HG03196 (cell line): ENCODE measurements at regions not wholly inside any gene's neighbourhood (a gene's known extent, or its start where the extent isn't known, plus 50 kb on each side); places are given as distances from the start of the nearest gene placed in this dataset.
A peak's percentile ranks its signal among the peaks of the same experiment; 100 is the strongest.

Experiments
- ATAC-seq: cut with Tn5 transposase; IDR thresholded peaks from one replicate; pipeline ENCODE4 v1.9.1; 2021; ENCODE audit not compliant: unreplicated experiment

DNA sequence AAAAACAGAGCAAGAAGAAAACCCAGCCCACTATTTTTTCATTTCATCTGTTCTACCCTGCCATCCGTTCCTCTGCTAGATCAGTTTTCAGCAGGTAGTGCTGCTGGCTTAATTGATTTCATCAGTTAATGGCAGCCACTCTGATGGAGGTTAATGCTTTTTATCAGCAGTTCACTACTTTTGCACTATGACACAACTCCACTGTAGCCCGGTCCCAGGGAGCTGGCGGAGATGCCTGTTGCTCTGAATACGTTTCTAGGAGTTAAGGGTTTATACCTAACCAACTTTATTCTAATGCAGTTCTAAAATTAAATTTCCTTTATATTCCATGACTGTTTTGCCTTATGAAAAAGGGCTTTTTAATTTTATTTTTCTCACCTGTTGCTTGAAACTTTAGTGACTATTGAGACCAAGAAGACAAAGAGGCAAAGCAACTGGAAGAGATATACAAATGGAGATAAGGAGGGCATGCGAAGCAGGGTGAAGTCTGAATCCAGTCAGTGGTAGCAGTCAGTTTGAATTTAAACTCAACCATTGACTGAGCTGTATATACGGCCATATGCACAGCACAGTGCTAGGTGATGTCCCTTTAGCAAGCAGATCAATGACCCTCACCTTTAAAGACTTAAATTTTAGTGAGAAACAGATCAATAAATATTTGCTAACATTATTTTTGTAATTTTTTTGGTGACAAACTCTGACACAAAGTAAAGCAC lies 477.9 kb downstream of the LMO4 start:
- no peak for ATAC-seq

DNA sequence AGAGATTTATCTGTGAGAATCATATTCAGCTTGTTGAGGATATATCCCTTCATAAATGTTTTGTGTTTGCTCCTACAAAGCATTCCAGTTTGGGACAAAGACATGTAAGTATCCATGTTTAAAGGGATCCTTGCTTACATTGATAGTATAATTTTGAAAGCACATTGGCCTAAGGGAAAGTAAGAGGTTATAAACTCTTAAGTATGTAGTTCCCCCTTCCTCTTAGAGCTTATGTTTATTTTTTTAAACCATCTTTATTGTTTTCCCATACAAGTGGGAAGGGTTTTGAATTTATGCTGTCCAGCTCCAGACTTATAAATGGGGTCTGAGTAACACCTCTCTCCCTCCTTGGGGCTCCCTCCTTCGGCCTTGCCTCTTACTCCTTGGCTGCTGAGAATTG lies 481.5 kb downstream of the LMO4 start:
- no peak for ATAC-seq

DNA sequence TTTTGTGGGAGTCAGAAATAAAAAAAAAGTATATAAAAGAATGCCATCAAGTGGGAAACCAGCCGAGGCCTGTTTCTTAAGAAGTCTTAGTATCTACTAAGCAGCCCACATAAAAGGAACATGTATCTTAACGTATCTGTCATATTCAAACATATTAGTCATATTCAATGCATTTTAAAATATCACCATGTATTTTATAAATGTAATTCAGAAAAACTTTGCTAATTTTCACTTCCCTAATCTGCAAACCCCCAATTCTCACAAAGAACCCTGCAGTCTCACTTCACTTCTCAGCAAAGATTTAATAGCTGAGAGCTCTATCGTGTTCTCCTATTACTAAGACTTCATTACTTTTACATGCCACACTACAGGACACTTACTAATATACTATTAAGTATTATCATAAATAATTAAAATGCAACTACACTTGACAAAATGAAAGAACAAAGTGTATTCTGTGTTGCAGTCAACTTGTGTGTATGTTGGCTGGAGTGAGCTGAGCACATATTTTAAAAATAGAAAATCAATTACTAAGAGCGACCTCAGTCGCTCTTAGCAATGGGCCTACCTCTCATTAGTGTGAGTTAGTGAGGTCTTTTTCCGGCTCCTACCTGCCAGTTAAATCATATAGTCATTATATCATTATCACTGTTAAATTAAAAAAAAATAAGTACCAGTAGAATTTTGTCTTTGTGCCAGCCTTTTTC lies 484.3 kb downstream of the LMO4 start:
- ATAC-seq: peak; percentile 76

DNA sequence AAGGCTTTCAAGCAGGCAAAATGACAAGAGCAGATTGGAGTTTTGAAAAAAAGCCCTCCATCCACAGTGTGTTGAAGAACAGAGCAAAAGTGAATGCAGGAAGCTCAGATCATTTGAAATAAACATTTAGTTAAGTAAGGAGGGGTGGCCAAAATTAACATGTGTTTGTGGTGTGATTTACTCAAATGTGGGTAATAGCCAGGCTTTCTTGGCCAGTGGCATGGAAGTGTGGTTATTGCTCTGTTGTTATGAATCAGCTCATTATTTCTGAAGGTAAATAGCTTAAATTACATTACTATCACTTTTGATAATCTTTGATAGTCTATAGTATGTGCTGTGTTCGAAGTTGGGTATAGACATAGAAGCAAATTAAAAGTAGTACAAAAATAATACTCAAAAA lies 485.9 kb downstream of the LMO4 start:
- ATAC-seq: no peak

DNA sequence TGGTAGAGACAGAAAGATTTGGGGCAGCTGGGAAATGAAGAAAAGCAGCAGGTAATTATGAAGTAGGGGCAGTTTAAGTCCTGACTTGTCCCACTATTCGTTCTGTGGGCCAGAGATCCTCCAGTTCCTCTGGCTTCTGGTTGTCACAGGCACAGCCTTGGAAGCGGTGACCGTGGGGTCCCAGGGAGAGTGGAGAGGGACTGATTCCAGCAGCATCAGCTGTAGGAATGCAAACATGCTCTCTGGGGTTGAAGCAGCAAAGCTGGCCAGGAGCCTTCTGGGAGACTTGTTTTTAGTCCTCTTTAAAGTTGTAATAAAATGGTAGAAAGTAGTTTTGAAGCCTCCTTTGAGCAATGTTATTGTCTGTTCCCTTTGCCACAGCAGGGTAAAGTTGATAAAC lies 488.0 kb downstream of the LMO4 start:
- no peak for ATAC-seq

DNA sequence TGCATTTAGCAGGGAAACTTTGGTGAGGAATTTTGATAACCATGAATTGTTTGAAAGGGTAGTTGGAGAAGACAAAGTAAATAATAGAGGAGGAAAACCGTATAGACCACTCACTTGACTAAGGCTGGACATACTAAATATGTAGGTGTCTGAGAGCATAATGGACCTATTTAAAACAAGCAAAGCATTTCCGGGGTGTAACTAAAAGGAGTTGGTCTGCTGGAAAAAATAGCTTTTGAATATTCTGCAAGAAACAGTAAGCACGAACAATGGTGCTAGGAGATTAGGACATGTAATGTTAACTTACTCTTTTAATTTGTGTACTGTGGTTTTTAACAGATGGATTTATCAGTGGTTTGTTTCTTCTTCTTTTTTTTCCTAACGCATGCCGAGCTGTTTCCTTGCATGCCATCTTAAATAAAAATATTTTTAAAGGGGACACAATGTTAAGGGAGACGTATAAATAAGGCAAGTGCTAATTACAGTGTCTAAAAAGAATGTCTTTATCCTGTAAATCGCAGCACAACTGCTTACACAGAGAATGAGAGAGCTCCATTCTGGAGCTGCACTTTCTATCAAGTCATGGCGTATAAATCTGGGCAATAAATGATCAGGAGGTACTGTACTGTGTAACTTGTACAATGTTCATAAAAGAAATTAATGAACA lies 492.1 kb downstream of the LMO4 start:
- ATAC-seq: no peak

DNA sequence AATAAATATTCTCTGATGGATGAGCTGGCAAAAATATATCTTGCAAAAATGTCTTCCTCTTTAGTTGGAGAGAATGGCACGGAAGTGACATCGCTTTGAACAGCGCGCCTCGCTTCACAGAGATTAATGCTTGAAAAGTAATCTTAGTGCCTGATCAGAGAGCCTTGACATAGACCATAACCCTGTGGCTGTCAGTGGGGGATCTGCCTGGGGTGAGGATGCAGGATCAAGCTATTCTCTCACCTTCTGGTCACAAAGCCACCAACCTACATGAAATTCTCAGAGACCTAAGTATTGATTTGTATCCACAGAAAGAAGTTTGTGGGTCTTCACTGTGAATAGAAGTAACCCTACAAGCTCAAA lies 492.6 kb downstream of the LMO4 start:
- no peak for ATAC-seq

DNA sequence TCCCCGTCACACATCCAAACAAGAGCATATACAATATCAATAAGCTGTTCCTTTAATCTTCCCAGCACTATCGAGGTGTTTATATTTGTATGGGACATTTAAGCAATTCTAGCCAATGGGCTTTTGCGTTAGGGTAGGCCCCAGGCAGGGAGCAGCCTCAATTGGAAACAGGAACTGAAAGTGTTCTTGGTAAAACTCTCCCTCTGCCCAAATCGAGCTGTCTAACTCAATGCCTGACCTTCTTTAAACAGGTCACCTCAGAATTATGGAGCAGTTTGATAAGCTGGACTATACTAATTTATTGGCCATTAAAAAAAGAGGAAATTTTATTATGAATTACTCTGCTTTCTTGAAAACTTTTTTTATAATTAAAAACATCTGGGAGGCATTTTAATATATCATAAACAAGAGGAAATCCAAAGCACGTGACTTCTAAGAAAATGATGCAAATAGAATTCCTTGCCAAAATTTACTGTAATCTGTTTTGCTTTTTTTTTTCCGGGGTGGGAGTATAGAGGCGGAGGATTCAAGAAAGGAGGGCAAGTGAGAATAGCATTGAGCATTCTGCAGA lies 498.1 kb downstream of the LMO4 start:
- ATAC-seq: peak; percentile 79

DNA sequence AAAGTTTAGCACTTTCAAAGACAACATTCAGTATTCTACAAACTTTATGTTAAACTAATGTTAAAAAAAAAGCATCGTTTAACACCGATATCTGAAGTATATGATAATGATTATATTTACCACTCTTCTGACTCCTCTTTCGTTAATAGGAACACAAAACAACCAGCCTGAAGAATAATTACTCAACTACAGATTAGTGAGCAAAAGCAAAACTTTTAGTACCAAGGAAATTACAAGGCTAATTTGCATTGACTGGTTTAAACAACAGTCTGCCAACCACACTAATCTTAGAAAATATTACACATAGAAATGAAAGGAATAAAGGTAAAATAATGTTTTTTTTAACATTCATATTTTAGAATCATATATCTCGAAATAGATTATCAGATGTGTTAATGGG lies 500.7 kb downstream of the LMO4 start:
- ATAC-seq: peak; percentile 71

DNA sequence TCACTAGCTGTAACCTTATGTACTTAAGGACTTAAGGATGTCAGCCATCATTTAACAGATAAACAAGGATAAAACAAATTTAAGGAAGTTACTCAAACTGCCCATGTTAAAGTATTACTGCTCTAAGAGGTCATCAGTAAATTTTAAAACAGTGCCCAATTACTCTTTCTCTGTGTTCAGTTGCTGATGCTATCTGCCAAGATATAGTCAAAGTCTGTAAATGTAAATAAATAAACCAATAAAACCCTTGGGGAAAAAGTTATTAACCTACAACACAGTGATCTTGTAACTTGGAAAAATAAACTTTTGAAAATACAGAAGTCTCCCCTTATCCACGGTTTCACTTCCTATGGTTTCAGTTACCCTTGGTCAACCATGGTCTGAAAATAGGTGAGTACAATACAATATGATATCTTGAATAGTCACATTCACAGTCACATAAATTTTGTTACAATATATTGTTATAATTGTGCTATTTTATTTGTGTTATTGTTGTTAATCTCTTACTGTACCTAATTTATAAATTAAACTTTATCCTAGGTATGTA lies 501.8 kb downstream of the LMO4 start:
- no peak for ATAC-seq

DNA sequence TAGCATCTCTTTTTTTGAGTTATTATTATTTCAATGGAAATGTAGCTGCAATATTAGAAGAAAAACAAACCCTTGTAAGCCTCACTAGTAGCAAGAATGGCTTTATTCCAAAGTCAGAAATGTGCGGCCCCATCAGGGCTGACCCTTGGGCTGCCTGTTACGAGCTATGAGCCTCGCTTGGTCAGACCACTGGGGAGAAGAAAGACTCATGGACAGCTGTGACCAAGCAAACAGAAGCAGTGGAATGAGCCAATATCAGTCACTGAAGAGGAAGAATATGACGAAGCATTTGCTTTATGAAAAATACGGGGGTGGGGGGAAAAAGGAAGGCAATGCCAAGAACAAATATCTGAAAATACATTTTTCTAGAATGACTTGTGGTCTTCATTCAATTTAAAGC lies 504.5 kb downstream of the LMO4 start:
- ATAC-seq: no peak

DNA sequence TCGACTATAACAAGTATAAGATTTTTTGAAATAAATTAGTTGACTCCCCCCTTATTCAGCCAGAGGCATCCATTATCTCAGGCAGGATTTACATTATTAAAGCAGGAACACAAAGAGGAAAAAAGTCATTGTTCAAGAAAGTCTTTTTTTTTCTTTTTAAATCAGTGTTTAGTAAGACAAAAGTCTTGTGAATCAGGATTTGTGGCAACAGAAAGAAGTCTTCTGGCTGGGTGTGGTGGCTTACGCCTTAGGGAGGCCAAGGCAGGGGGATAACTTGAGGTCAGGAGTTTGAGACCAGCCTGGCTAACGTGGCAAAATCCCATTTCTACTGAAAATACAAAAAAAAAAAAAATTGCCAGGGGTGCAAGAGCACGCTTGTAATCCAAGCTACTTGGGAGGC lies 505.5 kb downstream of the LMO4 start:
- ATAC-seq: no peak

DNA sequence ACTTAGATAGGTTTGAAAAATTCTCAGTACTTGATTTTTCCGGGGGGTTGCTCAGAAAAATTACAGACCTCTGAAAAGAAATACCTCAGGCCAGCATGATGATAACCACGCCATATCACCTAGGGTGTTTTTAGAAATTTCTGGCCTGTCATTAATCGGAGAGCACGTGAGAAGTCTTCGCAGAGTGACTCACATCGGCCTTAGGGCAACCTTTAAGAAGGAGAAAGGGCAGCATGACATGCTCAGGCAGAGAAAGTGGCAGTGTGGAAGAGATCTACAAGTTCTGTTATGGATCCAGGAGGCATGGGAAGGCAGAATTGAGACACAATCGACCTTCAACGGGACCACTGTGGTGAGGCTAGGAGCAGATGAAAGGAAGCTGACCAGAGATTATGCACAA lies 506.3 kb downstream of the LMO4 start:
- ATAC-seq: no peak

DNA sequence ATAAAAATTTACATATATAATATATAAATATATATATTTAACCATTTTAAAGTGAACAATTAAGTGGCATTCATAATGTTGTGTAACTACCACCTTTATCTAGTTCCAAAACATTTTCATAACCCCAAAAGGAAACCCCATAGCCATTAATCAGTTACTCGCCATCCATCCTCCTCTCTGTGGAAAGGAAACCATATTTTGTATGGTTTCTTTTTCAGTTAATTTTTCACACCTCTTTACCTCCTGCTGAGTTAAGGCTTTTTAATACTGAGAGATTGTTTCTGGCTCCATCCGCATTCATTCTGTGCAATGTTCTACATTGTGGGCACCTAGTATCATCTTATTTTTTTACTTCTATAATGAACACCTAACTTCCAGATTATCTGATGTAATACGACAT lies 512.1 kb downstream of the LMO4 start:
- ATAC-seq: peak; percentile 96

DNA sequence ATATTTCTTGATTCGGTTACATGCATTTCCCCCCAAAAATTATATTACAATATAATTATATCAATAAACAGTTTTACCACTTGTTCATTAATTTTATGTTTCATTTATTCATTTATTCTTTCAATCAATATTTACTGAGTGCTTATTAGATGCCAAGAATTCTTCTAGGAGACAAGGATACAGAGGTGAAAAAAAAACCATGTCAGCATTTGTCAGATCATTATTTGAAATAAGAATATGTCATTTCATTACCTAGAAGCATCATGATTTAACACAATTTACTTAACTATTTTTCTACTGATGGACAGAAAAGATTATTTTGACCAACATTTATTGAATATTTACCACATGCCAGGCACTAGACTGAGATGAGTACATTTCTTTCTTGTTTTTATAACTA lies 512.7 kb downstream of the LMO4 start:
- no peak for ATAC-seq

DNA sequence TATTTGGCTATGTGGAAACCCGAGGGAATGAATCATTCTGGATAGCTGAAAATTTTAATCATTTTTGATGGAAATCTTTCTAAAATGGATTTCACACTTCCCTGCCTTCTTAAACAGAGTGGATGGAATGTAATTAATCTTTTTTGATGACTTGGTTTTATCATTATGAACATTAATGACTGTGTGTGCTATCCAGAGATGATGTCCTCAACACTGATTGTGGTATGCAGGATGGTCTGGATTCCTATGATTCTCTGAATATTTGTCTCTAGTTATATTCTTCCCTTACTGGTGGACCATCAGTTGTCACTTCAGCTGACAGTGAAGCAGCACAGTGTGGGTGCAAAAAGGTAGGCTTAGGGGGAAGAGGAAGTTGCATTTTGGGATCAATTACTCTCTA lies 513.5 kb downstream of the LMO4 start:
- no peak for ATAC-seq

DNA sequence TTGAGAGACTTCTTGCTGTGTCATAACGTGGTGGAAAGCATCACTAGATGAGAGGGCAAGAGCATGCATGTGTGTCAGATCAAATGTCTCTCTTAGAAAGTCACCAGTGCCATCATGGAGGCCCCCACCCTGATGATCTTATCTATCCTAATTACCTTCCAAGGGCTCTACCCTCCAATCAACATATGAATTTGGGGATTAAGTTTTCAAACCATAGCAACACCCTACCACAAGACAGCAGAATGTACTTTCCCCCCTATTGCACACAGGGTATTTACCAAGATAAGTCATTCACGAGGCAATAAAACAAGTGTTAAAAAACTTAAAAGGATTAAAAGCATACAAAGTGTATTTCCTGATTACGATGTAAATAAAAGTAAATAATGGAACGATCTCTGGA lies 515.6 kb downstream of the LMO4 start:
- no peak for ATAC-seq

DNA sequence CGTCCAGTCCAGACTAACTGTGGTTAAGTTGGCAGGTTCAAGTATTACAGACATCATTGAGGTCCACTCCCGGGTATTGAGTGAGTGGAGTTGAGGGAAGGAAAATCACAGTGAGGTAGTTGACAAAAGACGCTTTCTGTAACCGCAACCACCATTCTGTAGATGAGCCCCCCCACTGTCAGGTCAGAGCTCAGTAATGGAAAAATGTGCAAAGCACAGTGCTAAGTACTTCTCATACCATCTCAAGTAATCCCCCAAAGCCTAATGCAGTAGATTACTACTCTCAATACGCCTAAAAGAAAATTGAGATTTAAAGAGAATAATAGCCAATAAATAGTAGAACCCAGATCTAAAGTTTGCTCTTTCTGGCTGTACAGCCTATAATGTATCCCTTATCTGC lies 522.8 kb downstream of the LMO4 start:
- ATAC-seq: no peak

DNA sequence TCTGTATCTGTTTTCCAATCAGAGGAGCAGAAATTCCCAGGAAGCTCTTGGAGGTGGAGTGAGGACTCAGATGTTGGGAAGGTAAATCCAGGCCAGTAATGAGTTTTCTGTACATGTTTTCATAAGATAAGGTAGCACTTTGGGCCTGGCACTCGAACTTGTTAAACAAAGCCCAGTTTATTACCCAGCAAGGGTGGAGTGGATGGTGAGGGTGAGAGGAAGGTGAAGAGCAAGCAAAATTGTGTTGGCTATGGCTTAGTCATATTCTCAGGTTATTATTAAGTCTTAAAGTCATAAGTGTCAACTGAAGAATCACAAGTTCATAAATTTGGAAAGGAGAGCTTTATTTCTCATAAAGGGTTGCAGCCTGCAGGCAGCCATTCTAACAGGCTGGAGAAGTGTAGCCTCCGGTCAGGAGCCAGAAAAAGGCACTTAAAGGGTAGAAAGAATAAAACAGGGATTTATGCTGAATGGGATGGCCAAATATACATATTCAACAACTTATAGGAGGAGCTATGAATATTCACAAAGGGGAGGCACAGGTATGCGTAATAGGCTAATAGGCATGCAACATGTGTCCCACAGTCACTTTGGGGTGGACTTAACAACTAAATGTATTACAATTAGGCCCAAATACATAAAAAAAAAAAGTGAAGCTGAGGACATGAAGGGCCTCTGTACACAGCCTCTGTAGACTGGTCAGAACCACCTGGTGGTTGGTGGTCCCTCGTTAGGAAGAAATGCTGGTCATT lies 523.9 kb downstream of the LMO4 start:
- ATAC-seq: no peak

DNA sequence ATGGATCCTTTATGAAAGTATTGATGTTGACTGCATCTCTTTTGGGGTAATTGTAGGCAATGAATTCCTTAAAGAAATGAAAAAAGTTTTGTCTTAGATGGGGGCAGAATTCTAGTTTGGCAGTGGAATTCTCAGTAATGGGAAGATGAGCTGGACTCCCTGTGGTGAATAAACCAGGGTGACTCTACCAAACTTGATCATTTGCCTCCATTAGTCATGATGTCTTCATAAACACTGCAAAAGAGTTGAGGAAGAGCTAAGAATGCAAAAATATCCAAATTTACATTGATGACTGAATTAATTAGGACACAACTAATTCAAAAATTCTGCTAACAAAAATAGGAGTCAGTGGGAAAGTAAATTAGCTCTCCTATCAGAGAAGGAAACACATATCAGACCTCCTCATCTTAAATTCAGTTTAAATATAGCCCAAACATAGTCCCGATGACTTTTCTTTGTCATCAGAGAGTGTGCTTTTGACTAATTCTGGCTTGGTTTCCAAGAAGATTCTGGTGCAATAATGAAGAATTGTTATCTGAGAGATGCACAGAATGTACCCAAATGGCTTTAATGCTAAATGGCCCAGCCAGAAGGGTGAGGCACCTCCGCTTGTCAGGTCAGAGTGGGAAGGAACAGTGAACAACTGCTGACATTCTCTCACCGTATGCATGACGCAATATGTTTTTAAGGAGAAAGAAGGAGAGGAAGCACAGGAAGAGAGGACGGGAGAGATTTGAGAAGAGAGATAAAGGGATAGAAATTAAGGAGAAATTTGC lies 525.1 kb downstream of the LMO4 start:
- no peak for ATAC-seq
